IMR-90 (cell line): ENCODE measurements at regions not wholly inside any gene's neighbourhood (a gene's known extent, or its start where the extent isn't known, plus 50 kb on each side); places are given as distances from the start of the nearest gene placed in this dataset.

ENCODE experiments used
- ATAC-seq: fragments of 200-7000 bp; cut with Tn5 transposase; 2 replicates; pipeline ENCODE4 v1.9.1; 2020; ENCODE audit warnings: low read depth, mild to moderate bottlenecking, moderate library complexity
- BruUV-seq: library from RNA; stranded (reverse); fragments of 400-500 nt; replicated peaks from 2 replicates; lab custom pipeline; 2021; lab: Mats Ljungman, UMichigan
- CTCF ChIA-PET: fragments of 300-600 bp; formaldehyde crosslinking; extraction: SDS; loops from one replicate; lab custom pipeline; 2021; ENCODE audit warnings: antibody characterized with exemption; lab: Yijun Ruan, JAX
- POLR2A ChIA-PET: fragments of 300-600 bp; sonication (Branson Sonifier 250); formaldehyde crosslinking; loops from one replicate; lab custom pipeline; 2022; ENCODE audit warnings: antibody characterized with exemption; ENCODE audit not compliant: unreplicated experiment; lab: Charles Lee
- DNase-seq: peaks from one replicate; pipeline ENCODE4 v3.0.0; 2013
- H2AFZ ChIP-seq: replicated peaks from 2 replicates; pipeline ENCODE3; 2013; ENCODE audit warnings: low read length, mild to moderate bottlenecking; ENCODE audit not compliant: poor library complexity
- H2AK5ac ChIP-seq: 2 replicates; pipeline ENCODE4 v1.6.1; 2013; ENCODE audit warnings: low read depth, low read length, inconsistent platforms
- H2AK9ac ChIP-seq: replicated peaks from 2 replicates; pipeline ENCODE3; 2013; ENCODE audit warnings: mild to moderate bottlenecking, low read depth, low read length, moderate library complexity; ENCODE audit not compliant: poor library complexity
- H2BK120ac ChIP-seq: 2 replicates; pipeline ENCODE4 v1.6.1; 2013; ENCODE audit warnings: low read depth, low read length, inconsistent platforms
- H2BK15ac ChIP-seq: 3 replicates; pipeline ENCODE4 v1.6.1; 2013; ENCODE audit warnings: low read depth, low read length, inconsistent platforms
- H2BK20ac ChIP-seq: 2 replicates; pipeline ENCODE4 v1.6.1; 2013; ENCODE audit warnings: low read depth, mild to moderate bottlenecking, inconsistent platforms, low read length, moderate library complexity
- H2BK5ac ChIP-seq: 2 replicates; pipeline ENCODE4 v1.6.1; 2013; ENCODE audit warnings: mild to moderate bottlenecking, low read depth, low read length, inconsistent platforms; ENCODE audit not compliant: poor library complexity, severe bottlenecking
- H3K14ac ChIP-seq: replicated peaks from 2 replicates; pipeline ENCODE4 v1.6.1; 2013; ENCODE audit warnings: low read depth, low read length, inconsistent platforms
- H3K18ac ChIP-seq: 2 replicates; pipeline ENCODE4 v1.6.1; 2013; ENCODE audit warnings: low read depth, low read length, control low read depth
- H3K23ac ChIP-seq: 2 replicates; pipeline ENCODE4 v1.6.1; 2013; ENCODE audit warnings: low read depth, low read length, inconsistent platforms
- H3K27ac ChIP-seq: 2 replicates; pipeline ENCODE4 v1.5.1; 2013; ENCODE audit warnings: mild to moderate bottlenecking, control low read depth, low read length; ENCODE audit not compliant: insufficient read depth
- H3K27me3 ChIP-seq: 2 replicates; pipeline ENCODE4 v1.6.1; 2013; ENCODE audit warnings: low read length; ENCODE audit not compliant: control insufficient read depth, insufficient read depth
- H3K36me3 ChIP-seq: 2 replicates; pipeline ENCODE4 v1.6.1; 2013; ENCODE audit warnings: low read length, mixed read lengths; ENCODE audit not compliant: control insufficient read depth, insufficient read depth
- H3K4ac ChIP-seq: 2 replicates; pipeline ENCODE4 v1.6.1; 2013; ENCODE audit warnings: low read depth, low read length, inconsistent platforms
- H3K4me1 ChIP-seq: 2 replicates; pipeline ENCODE4 v1.6.1; 2013; ENCODE audit warnings: low read length, mixed read lengths; ENCODE audit not compliant: control insufficient read depth, insufficient read depth
- H3K4me2 ChIP-seq: 2 replicates; pipeline ENCODE4 v1.6.1; 2013; ENCODE audit warnings: low read depth, mild to moderate bottlenecking, control low read depth, low read length, moderate library complexity
- H3K4me3 ChIP-seq: 2 replicates; pipeline ENCODE4 v1.5.1; 2013; ENCODE audit warnings: low read depth, mild to moderate bottlenecking, control low read depth, low read length, moderate library complexity; ENCODE audit not compliant: insufficient read depth
- H3K56ac ChIP-seq: 2 replicates; pipeline ENCODE4 v1.6.1; 2013; ENCODE audit warnings: low read length, inconsistent platforms; ENCODE audit not compliant: insufficient read depth; ENCODE audit errors: extremely low read depth
- H3K79me1 ChIP-seq, 2 experiments: 2 replicates each; pipeline ENCODE4 v1.6.1; 2013; ENCODE audit warnings: low read length in 2 of 2, inconsistent platforms in 1 of 2, low read depth in 1 of 2
- H3K9ac ChIP-seq: 2 replicates; pipeline ENCODE4 v1.6.1; 2013; ENCODE audit warnings: low read depth, low read length, control low read depth
- H3K9me1 ChIP-seq: 2 replicates; pipeline ENCODE4 v1.6.1; 2013; ENCODE audit warnings: low read length, inconsistent platforms; ENCODE audit not compliant: insufficient read depth
- H3K9me3 ChIP-seq: 2 replicates; pipeline ENCODE4 v1.6.1; 2013; ENCODE audit warnings: low read length; ENCODE audit not compliant: control insufficient read depth, insufficient read depth
- H4K20me1 ChIP-seq: 2 replicates; pipeline ENCODE4 v1.6.1; 2013; ENCODE audit warnings: low read length, inconsistent platforms; ENCODE audit not compliant: insufficient read depth
- H4K5ac ChIP-seq: 2 replicates; pipeline ENCODE4 v1.6.1; 2013; ENCODE audit warnings: mild to moderate bottlenecking, low read depth, low read length, control low read depth
- H4K8ac ChIP-seq, 2 experiments: 2 replicates each; pipeline ENCODE4 v1.6.1; 2013; ENCODE audit warnings: low read depth in 2 of 2, low read length in 2 of 2, control low read depth in 1 of 2, inconsistent platforms in 1 of 2
- H4K91ac ChIP-seq: 2 replicates; pipeline ENCODE4 v1.6.1; 2013; ENCODE audit warnings: low read depth, low read length, inconsistent platforms; ENCODE audit not compliant: insufficient read depth
- BHLHE40 ChIP-seq: fragments of 150-350 bp; IDR thresholded peaks from 2 replicates; pipeline ENCODE4 v1.6.1; 2016; ENCODE audit warnings: mild to moderate bottlenecking, low read depth, low read length
- CEBPB ChIP-seq: IDR thresholded peaks from 2 replicates; pipeline ENCODE4 v1.6.1; 2012; ENCODE audit warnings: low read depth, low read length, improper control_type of control experiment
- CHD1 ChIP-seq: IDR thresholded peaks from 2 replicates; pipeline ENCODE4 v1.6.1; 2012; ENCODE audit warnings: low read depth, low read length, improper control_type of control experiment
- CTCF ChIP-seq: conservative IDR thresholded peaks from 2 replicates; pipeline ENCODE4 v1.5.1; 2012; ENCODE audit warnings: mild to moderate bottlenecking, low read depth, low read length, improper control_type of control experiment
- ELK1 ChIP-seq: fragments of 150-350 bp; IDR thresholded peaks from 2 replicates; pipeline ENCODE4 v1.6.1; 2016; ENCODE audit warnings: low read depth, mild to moderate bottlenecking, low read length, moderate library complexity, borderline replicate concordance
- FOS ChIP-seq: fragments of 150-350 bp; IDR thresholded peaks from 2 replicates; pipeline ENCODE4 v1.6.1; 2016; ENCODE audit warnings: low read depth, low read length
- MAFK ChIP-seq: IDR thresholded peaks from 2 replicates; pipeline ENCODE4 v1.6.1; 2012; ENCODE audit warnings: low read depth, low read length, improper control_type of control experiment
- MAZ ChIP-seq: IDR thresholded peaks from 2 replicates; pipeline ENCODE4 v1.6.1; 2012; ENCODE audit warnings: low read depth, mild to moderate bottlenecking, low read length, improper control_type of control experiment, moderate library complexity, borderline replicate concordance
- MXI1 ChIP-seq: IDR thresholded peaks from 2 replicates; pipeline ENCODE4 v1.6.1; 2012; ENCODE audit warnings: low read depth, mild to moderate bottlenecking, low read length, moderate library complexity, borderline replicate concordance
- NFE2L2 ChIP-seq: fragments of 150-350 bp; IDR thresholded peaks from 2 replicates; pipeline ENCODE4 v1.6.1; 2016; ENCODE audit warnings: low read depth, mild to moderate bottlenecking, low read length
- POLR2A ChIP-seq: IDR thresholded peaks from 2 replicates; pipeline ENCODE4 v1.6.1; 2012; ENCODE audit warnings: mild to moderate bottlenecking, low read depth, low read length
- RAD21 ChIP-seq: IDR thresholded peaks from 2 replicates; pipeline ENCODE4 v1.6.1; 2012; ENCODE audit warnings: low read length, improper control_type of control experiment
- RCOR1 ChIP-seq: IDR thresholded peaks from 2 replicates; pipeline ENCODE4 v1.6.1; 2012; ENCODE audit warnings: mild to moderate bottlenecking, low read length, improper control_type of control experiment; ENCODE audit not compliant: insufficient replicate concordance
- RFX5 ChIP-seq: IDR thresholded peaks from 2 replicates; pipeline ENCODE4 v1.8.0; 2012; ENCODE audit warnings: low read depth, mild to moderate bottlenecking, low read length, moderate library complexity
- SMC3 ChIP-seq: fragments of 150-350 bp; IDR thresholded peaks from 2 replicates; pipeline ENCODE4 v1.6.1; 2016; ENCODE audit warnings: low read depth, mild to moderate bottlenecking, antibody characterized with exemption, low read length, moderate library complexity
- USF2 ChIP-seq: fragments of 150-350 bp; IDR thresholded peaks from 2 replicates; pipeline ENCODE4 v1.6.1; 2017; ENCODE audit warnings: mild to moderate bottlenecking, antibody characterized with exemption, low read length, low read depth
- WGBS, 2 experiments: methylation state at CpG; one replicate each; pipeline versions ENCODE4 v1.1.5 to v1.1.7; 2013; ENCODE audit warnings: missing lambda C conversion rate in 2 of 2; ENCODE audit not compliant: insufficient read length in 1 of 2; ENCODE audit errors: extremely low coverage in 2 of 2; 5-methylcytosine and 5-hydroxymethylcytosine counted together
- dilution Hi-C: fragments of 300-500 bp; cut with HindIII; formaldehyde crosslinking; loops from one replicate; pipeline ENCODE4 v1.14.3; 2018; ENCODE audit warnings: low sequenced_read_pairs; ENCODE audit not compliant: unreplicated experiment
- in situ Hi-C: fragments of 300-500 bp; cut with MboI; formaldehyde crosslinking; loops from 3 replicates; pipeline ENCODE4 v1.14.3; 2019; ENCODE audit warnings: low sequenced_read_pairs, inconsistent platforms, mixed read lengths
- intact Hi-C: fragments of 100-400 bp; cut with micrococcal nuclease; formaldehyde crosslinking; loops from 2 replicates; pipeline ENCODE4 v1.10.0; 2022

- in situ Hi-C loops: no loop called here
- Histone ChIP-seq H2AFZ (no peak overlapping the region), H3K4ac (no peak overlapping the region), H3K36me3 (no peaks in the 10 kb centered on the region), H3K79me1 (no peaks in the 10 kb centered on the region), H4K5ac (no peak overlapping the region), H2BK15ac (no peak overlapping the region), H3K9ac (no peak overlapping the region), H2AK9ac (no peak overlapping the region), H3K23ac (no peak overlapping the region), H2BK120ac (no peak overlapping the region), H2BK20ac (no peak overlapping the region), H4K91ac (no peak overlapping the region), H3K9me1 (no peaks in the 10 kb centered on the region; the same call in 1 of the 2 replicates), H3K14ac (no peak overlapping the region), H4K8ac (no peak overlapping the region), H3K27ac (no peak overlapping the region), H3K9me3 (no peaks in the 10 kb centered on the region), H3K4me2 (no peak overlapping the region), H3K18ac (no peak overlapping the region), H2AK5ac (no peak overlapping the region), H3K27me3 (no peaks in the 10 kb centered on the region), H2BK5ac (no peak overlapping the region), H3K4me3 (no peak overlapping the region), H3K56ac (no peak overlapping the region), H3K4me1 (no peaks in the 10 kb centered on the region; the same call in 1 of the 2 replicates), H4K20me1 (no peaks in the 10 kb centered on the region)
- BruUV-seq: no TSS peak
- no peak for DNase-seq
- TF ChIP-seq POLR2A (no peak), SMC3 (no peak), NFE2L2 (no peak), RFX5 (no peak), RCOR1 (no peak), RAD21 (no peak), MAFK (no peak), CTCF (no peak), ELK1 (no peak), MXI1 (no peak), USF2 (no peak), FOS (no peak), CHD1 (no peak), CEBPB (no peak), MAZ (no peak), BHLHE40 (no peak)
- dilution Hi-C loops: no loop called here
- CTCF ChIA-PET: interaction anchor here (0.6 kb wide), 1 partner anchor 121 kb away, joined by 3 read pairs; no protein-coding TSS in a partner anchor
- POLR2A ChIA-PET: no interaction called here
- ATAC-seq: no peak
- intact Hi-C loops: no loop called here
- WGBS, 2 experiments: 82% methylated on average over 3 of the region's 3 CpGs; no CpG with 5 or more reads in 1 of the 2 experiments
Measured at GRCh38 chr18:73986711-73987110, 160.9 kb downstream of the FBXO15 start.
